SHP77 treated with DMSO at 0.1 percent for 48 hours (cell line): ENCODE measurements at regions not wholly inside any gene's neighbourhood (a gene's known extent, or its start where the extent isn't known, plus 50 kb on each side); places are given as distances from the start of the nearest gene placed in this dataset.

ENCODE experiments used
- DNase-seq: peaks from one replicate; lab custom pipeline; 2025; lab: John Stamatoyannopoulos, UW

GRCh38 chr2:6526093-6526824 is 339.4 kb downstream of the CMPK2 start:
- DNase-seq, result peak; percentile 28

- DNase-seq, result no peak
Measured at GRCh38 chr2:6531304-6531703, 334.4 kb downstream of the CMPK2 start.

- no peak for DNase-seq
Measured at GRCh38 chr2:6535572-6535971, 330.1 kb downstream of the CMPK2 start.

- DNase-seq, result no peak
Measured at GRCh38 chr2:6538607-6539006, 327.1 kb downstream of the CMPK2 start.

GRCh38 chr2:6545336-6545735 is 320.4 kb downstream of the CMPK2 start:
- DNase-seq, result no peak

- no peak for DNase-seq
Measured at GRCh38 chr2:6545795-6546194, 319.9 kb downstream of the CMPK2 start.

GRCh38 chr2:6554466-6554865 is 311.2 kb downstream of the CMPK2 start:
- no peak for DNase-seq

GRCh38 chr2:6556755-6557154 is 309.0 kb downstream of the CMPK2 start:
- DNase-seq, result no peak

- no peak for DNase-seq
Measured at GRCh38 chr2:6557737-6558136, 308.0 kb downstream of the CMPK2 start.

- DNase-seq, result no peak
Measured at GRCh38 chr2:6562771-6563170, 302.9 kb downstream of the CMPK2 start.

GRCh38 chr2:6564326-6564725 is 301.4 kb downstream of the CMPK2 start:
- DNase-seq, result no peak

- DNase-seq, result no peak
Measured at GRCh38 chr2:6574121-6574520, 291.6 kb downstream of the CMPK2 start.

GRCh38 chr2:6576302-6576701 is 289.4 kb downstream of the CMPK2 start:
- DNase-seq, result no peak

GRCh38 chr2:6577960-6578359 is 287.7 kb downstream of the CMPK2 start:
- no peak for DNase-seq

- DNase-seq, result no peak
Measured at GRCh38 chr2:6578416-6578815, 287.3 kb downstream of the CMPK2 start.

- no peak for DNase-seq
Measured at GRCh38 chr2:6579281-6579680, 286.4 kb downstream of the CMPK2 start.

- no peak for DNase-seq
Measured at GRCh38 chr2:6580982-6581381, 284.7 kb downstream of the CMPK2 start.

- DNase-seq, result no peak
Measured at GRCh38 chr2:6589150-6589549, 276.6 kb downstream of the CMPK2 start.

GRCh38 chr2:6590442-6590841 is 275.3 kb downstream of the CMPK2 start:
- no peak for DNase-seq

- DNase-seq, result no peak
Measured at GRCh38 chr2:6602471-6602870, 263.2 kb downstream of the CMPK2 start.

- no peak for DNase-seq
Measured at GRCh38 chr2:6605836-6606505, 259.7 kb downstream of the CMPK2 start.

- no peak for DNase-seq
Measured at GRCh38 chr2:6617794-6618193, 247.9 kb downstream of the CMPK2 start.

GRCh38 chr2:6618201-6618600 is 247.5 kb downstream of the CMPK2 start:
- no peak for DNase-seq

- no peak for DNase-seq
Measured at GRCh38 chr2:6623746-6624145, 242.0 kb downstream of the CMPK2 start.
